Glutamatergic neuron (in vitro differentiated cells): ENCODE measurements at regions not wholly inside any gene's neighbourhood (a gene's known extent, or its start where the extent isn't known, plus 50 kb on each side); places are given as distances from the start of the nearest gene placed in this dataset.

Source experiments
- DNase-seq: peaks from one replicate; pipeline ENCODE4 v3.0.0; 2022
- H3K27ac Mint-ChIP-seq: one replicate; pipeline ENCODE4 v1.8.0; 2020; ENCODE audit warnings: mild to moderate bottlenecking, mixed read lengths, inconsistent platforms; ENCODE audit not compliant: unreplicated experiment
- H3K27me3 Mint-ChIP-seq: one replicate; pipeline ENCODE4 v1.8.0; 2020; ENCODE audit warnings: mild to moderate bottlenecking, moderate library complexity, mixed read lengths, inconsistent platforms; ENCODE audit not compliant: unreplicated experiment
- H3K36me3 Mint-ChIP-seq: one replicate; pipeline ENCODE4 v1.8.0; 2020; ENCODE audit warnings: mild to moderate bottlenecking, mixed read lengths, inconsistent platforms; ENCODE audit not compliant: unreplicated experiment
- H3K4me1 Mint-ChIP-seq: one replicate; pipeline ENCODE4 v1.8.0; 2020; ENCODE audit warnings: mild to moderate bottlenecking, low read depth, mixed read lengths, inconsistent platforms; ENCODE audit not compliant: unreplicated experiment
- H3K4me3 Mint-ChIP-seq: one replicate; pipeline ENCODE4 v1.8.0; 2020; ENCODE audit warnings: mild to moderate bottlenecking, mixed read lengths, inconsistent platforms; ENCODE audit not compliant: unreplicated experiment
- H3K9me3 Mint-ChIP-seq: one replicate; pipeline ENCODE4 v1.8.0; 2020; ENCODE audit warnings: mild to moderate bottlenecking, moderate library complexity, mixed read lengths, inconsistent platforms; ENCODE audit not compliant: unreplicated experiment
- TF ChIP-seq, protein P1 (sequence below): fragments of 200-600 bp; sonication (generic); IDR thresholded peaks from one replicate; pipeline ENCODE4 v1.5.0; 2021; ENCODE audit not compliant: partially characterized antibody, unreplicated experiment

GRCh38 chr7:135808206-135808605 lies 59.6 kb upstream of the FAM180A start:
- H3K27me3 Mint-ChIP-seq: no peaks in the 10 kb centered on the region
- H3K36me3 Mint-ChIP-seq: no peaks in the 10 kb centered on the region
- DNase-seq: no peak
- no peak overlapping the region for H3K4me3 Mint-ChIP-seq
- H3K4me1 Mint-ChIP-seq: peaks cover 2% of the 10 kb centered on the region
- TF ChIP-seq, protein P1, sequence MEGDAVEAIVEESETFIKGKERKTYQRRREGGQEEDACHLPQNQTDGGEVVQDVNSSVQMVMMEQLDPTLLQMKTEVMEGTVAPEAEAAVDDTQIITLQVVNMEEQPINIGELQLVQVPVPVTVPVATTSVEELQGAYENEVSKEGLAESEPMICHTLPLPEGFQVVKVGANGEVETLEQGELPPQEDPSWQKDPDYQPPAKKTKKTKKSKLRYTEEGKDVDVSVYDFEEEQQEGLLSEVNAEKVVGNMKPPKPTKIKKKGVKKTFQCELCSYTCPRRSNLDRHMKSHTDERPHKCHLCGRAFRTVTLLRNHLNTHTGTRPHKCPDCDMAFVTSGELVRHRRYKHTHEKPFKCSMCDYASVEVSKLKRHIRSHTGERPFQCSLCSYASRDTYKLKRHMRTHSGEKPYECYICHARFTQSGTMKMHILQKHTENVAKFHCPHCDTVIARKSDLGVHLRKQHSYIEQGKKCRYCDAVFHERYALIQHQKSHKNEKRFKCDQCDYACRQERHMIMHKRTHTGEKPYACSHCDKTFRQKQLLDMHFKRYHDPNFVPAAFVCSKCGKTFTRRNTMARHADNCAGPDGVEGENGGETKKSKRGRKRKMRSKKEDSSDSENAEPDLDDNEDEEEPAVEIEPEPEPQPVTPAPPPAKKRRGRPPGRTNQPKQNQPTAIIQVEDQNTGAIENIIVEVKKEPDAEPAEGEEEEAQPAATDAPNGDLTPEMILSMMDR: no peak
- no peak overlapping the region for H3K27ac Mint-ChIP-seq
- H3K9me3 Mint-ChIP-seq: no peaks in the 10 kb centered on the region

- TF ChIP-seq, protein P1: no peak
- H3K27me3 Mint-ChIP-seq: peaks cover 5% of the 10 kb centered on the region
- H3K4me1 Mint-ChIP-seq: peaks cover 19% of the 10 kb centered on the region
- H3K4me3 Mint-ChIP-seq: no peak overlapping the region
- H3K27ac Mint-ChIP-seq: no peak overlapping the region
- peaks cover 1% of the 10 kb centered on the region for H3K9me3 Mint-ChIP-seq
- DNase-seq: no peak
- H3K36me3 Mint-ChIP-seq: no peaks in the 10 kb centered on the region
Observed at GRCh38 chr7:135803143-135803542, 54.5 kb upstream of the FAM180A start.

- H3K27ac Mint-ChIP-seq: no peak overlapping the region
- no peaks in the 10 kb centered on the region for H3K36me3 Mint-ChIP-seq
- H3K9me3 Mint-ChIP-seq: peaks cover 1% of the 10 kb centered on the region
- H3K4me3 Mint-ChIP-seq: no peak overlapping the region
- H3K27me3 Mint-ChIP-seq: peaks cover 5% of the 10 kb centered on the region
- TF ChIP-seq, protein P1: no peak
- no peak for DNase-seq
- peaks cover 19% of the 10 kb centered on the region for H3K4me1 Mint-ChIP-seq
Observed at GRCh38 chr7:135802697-135803096, 54.1 kb upstream of the FAM180A start.

GRCh38 chr7:135801877-135802276 lies 53.3 kb upstream of the FAM180A start:
- H3K4me1 Mint-ChIP-seq: peaks cover 19% of the 10 kb centered on the region
- DNase-seq: no peak
- H3K36me3 Mint-ChIP-seq: no peaks in the 10 kb centered on the region
- TF ChIP-seq, protein P1: no peak
- H3K27me3 Mint-ChIP-seq: peaks cover 5% of the 10 kb centered on the region
- H3K9me3 Mint-ChIP-seq: peaks cover 1% of the 10 kb centered on the region
- no peak overlapping the region for H3K4me3 Mint-ChIP-seq
- no peak overlapping the region for H3K27ac Mint-ChIP-seq

DNA sequence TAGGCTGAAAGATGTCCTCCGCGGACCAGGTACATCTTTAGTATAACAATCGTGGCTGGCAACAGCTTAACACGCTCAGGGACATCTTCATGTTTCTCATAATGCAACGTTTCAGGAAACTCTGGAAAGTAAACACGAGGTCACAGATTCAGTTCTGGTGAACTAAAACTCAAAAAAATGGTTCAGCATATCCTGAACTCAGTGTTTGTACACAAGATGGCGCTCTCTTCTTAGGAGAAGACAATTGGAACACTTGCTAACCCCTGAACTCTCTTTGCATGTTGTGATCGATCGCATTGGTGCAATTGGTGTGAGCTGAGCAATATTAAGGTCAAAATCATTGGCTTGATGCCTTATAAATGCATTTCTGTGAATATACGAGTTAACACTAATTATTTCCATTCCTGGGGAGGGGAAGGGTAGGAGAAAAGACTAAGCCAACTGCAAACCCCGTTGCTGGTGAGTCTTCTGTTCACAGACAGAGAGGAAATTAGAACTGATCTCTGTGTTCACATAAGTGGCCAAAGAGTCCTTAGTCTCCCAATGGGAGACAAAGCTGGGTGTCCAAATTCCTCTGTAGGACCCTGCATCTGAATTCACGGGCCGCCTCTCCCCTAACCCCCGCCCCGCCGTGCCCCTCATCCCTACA lies 52.6 kb upstream of the FAM180A start:
- H3K36me3 Mint-ChIP-seq: no peaks in the 10 kb centered on the region
- H3K9me3 Mint-ChIP-seq: peaks cover 1% of the 10 kb centered on the region
- H3K4me1 Mint-ChIP-seq: peaks cover 19% of the 10 kb centered on the region
- H3K27me3 Mint-ChIP-seq: peaks cover 5% of the 10 kb centered on the region
- no peak overlapping the region for H3K27ac Mint-ChIP-seq
- DNase-seq: no peak
- H3K4me3 Mint-ChIP-seq: no peak overlapping the region
- TF ChIP-seq, protein P1: peak; percentile 73
